NCI-H2171 treated with DMSO at 0.1 percent for 48 hours (cell line): ENCODE measurements at regions not wholly inside any gene's neighbourhood (a gene's known extent, or its start where the extent isn't known, plus 50 kb on each side); places are given as distances from the start of the nearest gene placed in this dataset.
A peak's percentile ranks its signal among the peaks of the same experiment; 100 is the strongest.
"Not testable (repeated sequence)": the region's sequence is repeated elsewhere in the genome, so short reads cannot be mapped to it uniquely, and the experiment has no call there.

ENCODE experiments used
- DNase-seq: peaks from one replicate; lab custom pipeline; 2025; lab: John Stamatoyannopoulos, UW

DNA sequence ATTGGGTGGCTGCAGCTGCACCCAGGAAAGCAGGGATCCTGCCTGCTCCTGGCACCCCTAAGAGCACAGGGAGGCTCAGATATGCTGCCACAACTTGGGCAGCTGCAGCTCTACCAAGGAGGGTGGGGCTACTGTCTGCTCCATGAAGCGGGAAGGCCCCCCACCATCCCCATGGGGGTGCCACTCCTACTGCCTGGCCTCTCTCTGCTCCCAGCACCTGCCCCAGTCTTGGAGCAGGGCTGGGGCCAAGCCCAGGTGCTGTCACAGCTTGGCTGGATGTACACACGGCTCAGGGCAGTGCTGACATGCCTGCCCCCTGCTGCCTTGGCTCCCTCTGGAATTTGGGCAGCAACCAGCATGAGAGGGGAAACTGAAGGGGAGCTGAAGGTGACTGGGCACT, 214.7 kb upstream of the PLPPR1 start:
- DNase-seq = no peak

DNA sequence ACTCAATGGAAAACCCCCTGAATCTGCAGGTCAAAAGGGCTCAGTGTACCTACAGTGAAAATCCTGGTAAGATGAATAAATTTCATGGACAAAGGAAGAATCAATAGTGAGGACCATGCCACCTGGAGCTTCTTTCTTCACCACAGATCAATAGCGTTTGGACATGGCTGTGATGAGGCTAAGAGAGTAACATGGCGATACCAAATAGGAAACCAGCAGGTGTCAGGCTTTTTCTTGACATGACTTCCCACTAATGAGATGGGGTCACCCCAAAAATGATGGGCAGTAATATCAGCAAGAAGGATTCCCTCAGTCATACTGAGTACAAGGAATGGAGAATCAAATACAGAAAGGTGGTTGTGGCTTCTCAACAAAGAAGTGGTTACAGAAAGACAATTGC, 208.5 kb upstream of the PLPPR1 start:
- DNase-seq = no peak

- DNase-seq = not testable (repeated sequence)
Measured at GRCh38 chr9:100833035-100833434, 195.5 kb upstream of the PLPPR1 start.

DNA sequence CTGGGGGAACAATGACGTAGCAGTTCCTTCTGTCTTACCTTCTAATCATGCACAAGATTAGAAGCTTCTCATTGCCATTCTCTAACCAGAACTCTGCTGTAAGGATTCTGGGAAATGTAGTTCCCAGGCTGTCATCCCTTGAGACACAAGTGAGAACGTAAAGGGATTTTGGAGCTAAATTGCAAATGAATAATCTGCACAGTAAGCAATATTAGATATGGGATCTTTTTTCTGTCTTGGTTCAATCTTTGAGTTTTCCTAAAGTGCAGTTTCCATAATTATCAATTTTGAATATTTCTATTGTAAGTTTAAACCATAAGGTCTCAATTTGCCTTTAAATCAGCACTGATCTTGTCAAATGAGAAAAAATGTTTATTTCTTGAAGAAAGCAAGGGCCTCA, 189.7 kb upstream of the PLPPR1 start:
- no peak for DNase-seq

DNA sequence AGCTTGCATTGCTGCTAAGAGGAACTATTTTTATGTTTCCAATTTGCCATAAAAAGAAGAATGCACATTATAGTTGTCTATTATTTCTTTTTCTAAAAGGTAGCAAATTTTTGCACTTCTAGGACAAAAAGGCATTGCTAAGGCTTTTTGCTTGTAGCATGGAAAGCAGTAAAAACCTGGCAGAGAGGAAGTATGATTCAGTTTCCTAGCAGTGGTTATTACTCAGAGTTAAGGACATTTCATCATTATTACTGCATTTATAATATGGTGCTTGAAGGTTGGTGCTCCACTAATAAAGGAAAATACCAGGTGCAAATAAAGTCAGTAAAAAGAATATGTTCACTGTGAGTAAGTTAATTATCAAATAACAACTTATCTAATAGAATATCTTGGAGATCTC, 179.8 kb upstream of the PLPPR1 start:
- DNase-seq = no peak

DNA sequence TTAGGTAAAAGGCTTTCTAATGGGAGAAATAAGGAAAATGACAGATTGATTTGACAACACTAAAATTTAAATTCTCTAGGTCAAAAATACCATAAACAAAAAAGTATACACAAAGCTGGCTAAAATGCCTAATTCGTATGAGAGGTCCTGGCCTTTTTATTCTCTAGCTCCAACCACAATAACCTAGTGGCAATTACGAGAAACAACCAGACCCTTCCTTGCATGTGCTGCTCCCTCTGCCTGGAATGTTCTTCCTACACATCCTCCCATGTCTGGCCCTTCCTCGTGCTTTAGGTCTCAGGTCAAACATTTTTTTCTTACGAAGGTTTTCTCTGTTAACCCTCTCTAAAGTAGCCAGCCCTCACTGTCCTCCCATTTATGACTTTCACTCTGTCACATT, 176.4 kb upstream of the PLPPR1 start:
- DNase-seq = no peak

DNA sequence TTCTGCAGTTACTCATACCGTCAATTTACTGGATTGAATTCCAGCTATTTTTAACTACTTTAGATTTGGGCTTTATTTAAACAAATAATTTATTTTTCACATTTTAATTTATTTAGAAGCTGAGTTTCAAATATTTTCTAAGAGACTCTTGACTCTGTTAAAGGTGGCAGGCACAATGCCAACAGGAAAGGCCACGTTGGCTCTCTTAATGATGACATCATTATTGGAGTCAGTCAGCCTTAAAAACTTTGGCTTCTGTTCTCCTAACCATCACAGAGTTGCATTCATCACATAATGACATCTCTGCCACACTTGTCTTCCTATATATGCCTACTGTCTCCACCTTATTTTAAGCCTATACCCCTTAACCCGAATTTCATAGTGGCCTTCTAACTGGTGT, 172.3 kb upstream of the PLPPR1 start:
- no peak for DNase-seq

- DNase-seq = no peak
Measured at GRCh38 chr9:100865111-100865510, 163.4 kb upstream of the PLPPR1 start.

- no peak for DNase-seq
Measured at GRCh38 chr9:100865648-100866047, 162.9 kb upstream of the PLPPR1 start.

DNA sequence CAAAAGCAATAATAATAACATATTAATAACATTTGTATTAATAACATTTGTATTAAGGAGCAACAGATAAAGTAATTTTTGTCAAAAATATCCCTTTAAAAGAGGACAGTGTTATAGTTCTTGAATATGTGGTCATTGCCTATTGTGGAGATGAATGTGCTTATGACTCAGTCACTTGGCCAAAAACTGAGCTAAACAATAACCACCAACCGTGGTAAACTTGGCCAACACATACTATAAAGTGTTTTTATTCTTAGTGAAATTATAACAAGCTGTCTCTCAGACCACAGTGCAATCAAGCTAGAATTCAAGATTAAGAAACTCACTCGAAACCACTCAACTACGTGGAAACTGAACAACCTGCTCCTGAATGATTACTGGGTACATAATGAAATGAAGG, 159.2 kb upstream of the PLPPR1 start:
- DNase-seq = no peak

GRCh38 chr9:100879884-100880283, 148.6 kb upstream of the PLPPR1 start:
- DNase-seq = no peak

DNA sequence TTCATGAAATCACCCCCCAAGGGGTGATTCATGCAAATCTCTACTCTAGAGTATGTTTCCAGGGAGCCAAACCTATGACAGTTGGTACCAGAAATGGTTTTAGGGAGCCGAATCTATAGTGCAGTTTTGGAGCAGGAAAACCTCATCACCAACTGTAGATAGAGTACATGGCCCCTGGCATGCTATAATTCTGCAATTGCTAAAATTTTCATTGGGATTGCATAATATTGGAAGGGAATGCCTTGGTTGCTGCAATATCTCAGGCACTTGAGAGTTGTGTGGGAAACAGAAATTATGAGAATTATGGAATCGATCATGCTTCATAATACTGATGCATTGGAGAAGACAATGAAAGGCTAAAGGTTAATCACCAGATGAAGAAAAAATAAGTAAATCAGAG, 148.2 kb upstream of the PLPPR1 start:
- DNase-seq = no peak

- peak; percentile 6 for DNase-seq
Measured at GRCh38 chr9:100884518-100884917, 144.0 kb upstream of the PLPPR1 start.

DNA sequence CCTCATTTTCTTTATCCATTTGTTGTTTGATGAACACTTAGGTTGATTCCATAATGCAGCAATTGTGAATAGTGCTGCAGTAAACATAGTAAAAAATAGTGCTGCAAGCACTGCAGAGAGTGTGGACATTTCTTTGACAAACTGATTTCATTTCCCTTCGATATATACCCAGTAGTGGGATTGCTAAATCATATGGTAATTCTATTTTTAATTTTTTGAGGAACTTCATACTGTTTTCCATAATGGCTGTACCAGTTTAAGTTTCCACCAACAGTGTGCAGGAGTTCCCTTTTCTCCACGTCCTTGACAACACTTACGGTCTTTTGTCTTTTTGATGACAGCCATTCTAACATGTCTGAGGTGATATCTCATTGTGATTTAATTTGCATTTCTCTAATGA, 138.2 kb upstream of the PLPPR1 start:
- no peak for DNase-seq

DNA sequence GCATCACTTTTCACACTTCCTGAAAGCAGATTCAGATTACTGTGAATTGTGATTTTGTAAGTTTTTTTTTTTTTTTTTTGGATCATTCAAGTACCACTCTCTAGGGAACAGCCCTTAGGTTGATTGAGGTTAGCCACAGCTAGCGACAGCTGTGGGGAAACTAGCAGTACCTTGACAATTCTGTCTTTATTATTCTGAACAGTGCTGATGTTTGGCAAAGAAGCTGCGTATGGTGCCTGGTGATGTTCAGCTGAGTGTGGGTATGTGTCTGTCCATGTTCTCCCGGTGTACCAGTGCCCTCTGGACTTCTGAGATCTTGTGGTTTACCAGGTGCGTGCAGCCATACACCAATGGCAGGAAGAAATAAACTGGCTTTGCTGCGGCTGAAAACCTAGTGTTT, 117.3 kb upstream of the PLPPR1 start:
- DNase-seq = peak; percentile 98

DNA sequence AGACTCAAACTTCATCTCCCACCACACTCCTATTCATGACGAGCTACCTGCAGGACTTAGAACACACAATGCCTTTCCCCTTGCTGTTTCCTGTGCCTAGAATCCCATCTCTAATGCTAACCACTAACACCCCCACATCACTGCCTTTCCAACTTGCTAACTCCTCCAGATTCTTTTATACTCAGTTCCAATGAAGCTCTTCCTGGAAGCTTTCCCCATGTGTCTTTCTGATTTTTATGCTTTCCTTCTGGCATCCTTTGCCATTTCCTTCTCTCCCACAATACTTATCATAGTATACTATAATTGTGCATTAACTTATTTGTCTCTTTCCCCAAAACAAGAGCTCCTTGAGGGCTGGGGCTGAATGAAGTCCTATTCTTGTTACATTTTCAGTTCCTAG, 115.3 kb upstream of the PLPPR1 start:
- no peak for DNase-seq

DNA sequence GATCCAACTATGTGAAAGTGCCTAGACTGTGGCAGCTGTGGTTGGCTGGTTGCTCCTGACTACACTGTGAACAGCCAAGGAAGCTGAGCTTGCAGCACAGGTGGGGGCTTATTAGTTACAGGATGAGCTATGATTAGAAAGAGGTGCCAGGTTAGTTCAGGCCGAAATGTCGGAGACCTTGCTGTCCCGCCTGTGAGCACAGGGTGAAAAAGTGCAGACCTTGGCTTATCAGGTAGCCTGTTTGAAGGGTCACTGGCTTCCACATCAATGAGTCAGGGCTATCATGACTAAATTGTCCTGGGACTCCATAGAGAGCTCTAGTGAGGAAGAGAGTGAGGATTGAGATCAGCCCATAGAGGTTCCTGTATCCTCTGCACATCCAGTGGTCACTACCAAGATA, 114.3 kb upstream of the PLPPR1 start:
- no peak for DNase-seq

DNA sequence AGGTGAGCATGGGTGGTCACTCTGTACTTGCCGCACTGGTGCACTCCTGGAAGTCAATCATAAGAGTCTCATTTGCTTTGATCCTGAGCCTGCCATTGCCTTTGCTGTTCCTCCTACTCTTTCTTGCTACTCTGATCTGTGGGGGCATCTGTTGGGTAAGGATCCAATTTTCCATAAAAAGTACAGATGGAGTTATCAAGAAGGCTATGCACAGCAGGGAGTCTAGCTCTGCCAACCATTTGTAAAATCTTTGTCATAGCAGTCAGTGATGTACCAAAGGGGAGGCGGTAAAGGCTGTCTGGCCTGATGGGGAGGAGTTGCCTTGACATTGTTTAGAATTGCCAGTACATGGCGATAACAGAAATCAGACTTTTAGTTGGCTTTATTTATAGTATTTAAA, 109.0 kb upstream of the PLPPR1 start:
- DNase-seq = peak; percentile 38

GRCh38 chr9:100926366-100926765, 102.2 kb upstream of the PLPPR1 start:
- DNase-seq = no peak

DNA sequence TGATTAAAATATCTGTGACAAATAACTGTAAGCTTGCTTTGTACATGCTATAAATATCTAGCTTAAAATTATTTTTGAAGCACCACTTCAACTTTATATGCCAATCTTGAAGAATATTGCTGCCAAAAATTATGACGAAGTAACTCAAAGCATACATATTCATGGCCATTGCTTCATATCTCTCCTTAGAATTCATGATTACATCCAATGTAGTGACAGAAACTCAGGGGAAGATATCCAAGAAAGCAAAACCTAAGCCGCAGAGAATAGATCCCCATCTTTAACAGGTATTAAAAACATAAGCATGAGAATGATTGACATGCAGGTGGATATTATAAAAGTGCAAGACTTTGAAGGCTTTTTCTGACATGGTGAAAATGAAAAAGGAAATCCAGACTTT, 100.8 kb upstream of the PLPPR1 start:
- no peak for DNase-seq

DNA sequence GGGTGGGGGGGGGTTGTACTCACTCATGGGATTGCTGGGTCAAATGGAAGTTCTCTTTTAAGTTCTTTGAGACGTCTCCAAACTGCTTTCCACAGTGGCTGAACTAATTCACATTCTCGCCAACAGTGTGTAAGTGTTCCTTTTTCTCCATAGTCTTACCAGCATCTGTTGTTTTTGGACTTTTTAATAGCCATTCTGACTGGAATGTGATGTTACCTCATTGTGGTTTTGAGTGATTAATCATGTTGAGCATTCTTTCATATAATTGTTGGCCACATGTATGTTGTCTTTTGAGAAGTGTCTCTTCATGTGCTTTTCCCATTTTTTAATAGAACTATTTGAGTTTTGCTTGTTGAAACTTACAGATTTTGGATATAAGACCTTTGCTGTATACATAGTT, 94.9 kb upstream of the PLPPR1 start:
- DNase-seq = no peak

DNA sequence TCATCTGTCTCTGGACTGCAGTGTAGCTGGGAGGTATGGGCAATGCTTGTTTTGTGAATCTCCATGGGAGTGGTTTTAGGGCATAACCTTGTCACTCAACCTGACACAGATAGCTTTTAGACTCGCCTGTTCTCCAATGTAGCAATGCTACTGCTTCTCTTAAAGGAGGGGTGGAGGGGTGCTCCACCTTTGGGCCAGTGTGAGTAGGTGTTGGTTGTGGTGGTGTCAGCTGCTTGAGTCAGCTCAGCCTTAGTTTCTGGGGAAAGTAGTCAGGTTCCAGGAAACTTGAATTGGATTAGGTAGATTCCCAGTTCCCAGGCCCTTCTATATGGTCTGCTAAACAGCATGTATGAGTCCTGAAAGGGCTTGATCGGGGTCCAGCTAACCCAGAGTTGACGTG, 91.1 kb upstream of the PLPPR1 start:
- no peak for DNase-seq

DNA sequence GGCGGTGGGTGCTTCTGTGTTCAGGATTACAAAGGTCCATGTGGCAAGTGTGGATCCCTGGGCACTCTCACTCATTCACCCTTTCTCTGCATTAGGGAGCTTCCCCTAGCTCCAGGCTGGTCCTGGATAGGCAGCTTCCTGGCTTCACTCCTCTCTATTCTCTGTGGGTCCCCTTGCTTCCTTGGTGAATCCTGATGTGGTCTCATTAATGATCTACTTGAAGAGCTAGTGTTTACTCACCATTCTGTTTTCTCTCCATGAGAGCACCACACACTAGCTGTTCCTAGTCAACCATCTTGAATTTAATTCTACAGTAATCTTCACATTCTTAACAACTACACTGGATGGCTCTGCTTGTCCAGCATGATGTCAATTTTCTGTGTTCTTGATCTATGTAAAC, 90.0 kb upstream of the PLPPR1 start:
- no peak for DNase-seq

DNA sequence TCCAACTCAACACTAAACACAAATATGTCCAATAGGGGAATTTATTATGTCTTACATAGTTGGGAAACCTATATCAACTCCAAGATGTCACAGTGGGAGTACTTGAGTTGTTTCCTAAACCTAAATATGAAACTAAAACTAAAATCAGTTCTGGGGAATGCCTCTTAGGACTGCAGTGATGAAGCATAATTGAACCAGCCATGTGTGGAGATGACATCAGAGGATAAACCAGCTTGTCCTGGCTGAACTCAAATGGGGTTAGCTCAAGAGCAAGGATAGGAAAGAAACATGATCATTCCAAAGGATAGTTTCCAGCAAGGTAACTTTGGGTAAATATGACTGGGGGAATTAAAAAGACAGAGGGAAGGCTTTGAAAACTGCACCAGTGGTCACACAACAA, 88.9 kb upstream of the PLPPR1 start:
- no peak for DNase-seq

- no peak for DNase-seq
Measured at GRCh38 chr9:100959226-100959625, 69.3 kb upstream of the PLPPR1 start.
